Neural progenitor cell (in vitro differentiated cells): ENCODE measurements at regions not wholly inside any gene's neighbourhood (a gene's known extent, or its start where the extent isn't known, plus 50 kb on each side); places are given as distances from the start of the nearest gene placed in this dataset.

ENCODE experiments used
- CTCF ChIP-seq: fragments of 200-600 bp; sonication (generic); IDR thresholded peaks from 2 replicates; pipeline ENCODE4 v1.5.1; 2017; ENCODE audit warnings: antibody characterized with exemption, mild to moderate bottlenecking
- EZH2 ChIP-seq: fragments of 200-600 bp; sonication (generic); IDR thresholded peaks from 2 replicates; pipeline ENCODE4 v1.6.1; 2017; ENCODE audit warnings: antibody characterized with exemption, mild to moderate bottlenecking, moderate library complexity

- TF ChIP-seq EZH2 (no peak), CTCF (no peak)
Measured at GRCh38 chr14:51501746-51502145, 150.0 kb upstream of the FRMD6 start.
